DOHH2 (cell line): ENCODE measurements at regions not wholly inside any gene's neighbourhood (a gene's known extent, or its start where the extent isn't known, plus 50 kb on each side); places are given as distances from the start of the nearest gene placed in this dataset.

Source experiments
- CTCF ChIP-seq: fragments of 200-600 bp; sonication (generic); IDR thresholded peaks from one replicate; pipeline ENCODE4 v1.5.1; 2014; ENCODE audit warnings: antibody characterized with exemption, mild to moderate bottlenecking, low read depth, low read length; ENCODE audit not compliant: poor library complexity, severe bottlenecking
- EZH2phosphoT487 ChIP-seq: fragments of 200-600 bp; sonication (generic); IDR thresholded peaks from 2 replicates; pipeline ENCODE4 v1.6.1; 2017; ENCODE audit warnings: borderline replicate concordance, mild to moderate bottlenecking, antibody characterized with exemption, low read length, moderate library complexity, mixed read lengths

- no peak for TF ChIP-seq CTCF
- TF ChIP-seq EZH2phosphoT487, result no peak
Measured at GRCh38 chrX:46039526-46039925, 505.7 kb downstream of the ZNF674 start.
